ENCODE measurements at regions not wholly inside any gene's neighbourhood (a gene's known extent, or its start where the extent isn't known, plus 50 kb on each side); places are given as distances from the start of the nearest gene placed in this dataset.
"Not testable (repeated sequence)": the region's sequence is repeated elsewhere in the genome, so short reads cannot be mapped to it uniquely, and the experiment has no call there.

GRCh38 chr1:29390491-29391361 lies 154.4 kb downstream of the PTPRU start:
- intact Hi-C loops (cut with DNase I): no loop called here
- peak in 4 of 42 donors; percentile 4 to 33 (median 13) for DNase-seq

- intact Hi-C loops (cut with DNase I): no loop called here
- DNase-seq: peak in 1 of 42 donors; percentile 5
Observed at GRCh38 chr1:29390075-29390474, 153.8 kb downstream of the PTPRU start.

GRCh38 chr1:29389533-29390041 lies 153.3 kb downstream of the PTPRU start:
- DNase-seq: peak in 2 of 42 donors; percentile 9 to 10
- intact Hi-C loops (cut with DNase I): no loop called here

GRCh38 chr1:29388884-29389283 lies 152.6 kb downstream of the PTPRU start:
- intact Hi-C loops (cut with DNase I): no loop called here
- no peak for DNase-seq

GRCh38 chr1:29388170-29388569 lies 151.8 kb downstream of the PTPRU start:
- intact Hi-C loops (cut with DNase I): no loop called here
- DNase-seq: no peak

GRCh38 chr1:29387210-29387609 lies 150.9 kb downstream of the PTPRU start:
- peak in 2 of 42 donors; percentile 1 to 33 for DNase-seq
- intact Hi-C loops (cut with DNase I): no loop called here

GRCh38 chr1:29386453-29386852 lies 150.1 kb downstream of the PTPRU start:
- peak in 2 of 42 donors; percentile 12 to 14 for DNase-seq
- intact Hi-C loops (cut with DNase I): not testable (repeated sequence)

GRCh38 chr1:29385966-29386365 lies 149.6 kb downstream of the PTPRU start:
- intact Hi-C loops (cut with DNase I): no loop called here
- DNase-seq: no peak

- intact Hi-C loops (cut with DNase I): no loop called here
- peak in 3 of 42 donors; percentile 12 to 23 (median 19) for DNase-seq
Observed at GRCh38 chr1:29384496-29385015, 148.2 kb downstream of the PTPRU start.

- peak in 3 of 42 donors; percentile 12 to 31 (median 20) for DNase-seq
- intact Hi-C loops (cut with DNase I): no loop called here
Observed at GRCh38 chr1:29383746-29384371, 147.5 kb downstream of the PTPRU start.

- intact Hi-C loops (cut with DNase I): no loop called here
- peak in 3 of 42 donors; percentile 28 to 37 (median 35) for DNase-seq
Observed at GRCh38 chr1:29382851-29383745, 146.8 kb downstream of the PTPRU start.

- DNase-seq: peak in 3 of 42 donors; percentile 1 to 29 (median 27)
- intact Hi-C loops (cut with DNase I): no loop called here
Observed at GRCh38 chr1:29381426-29381825, 145.1 kb downstream of the PTPRU start.

GRCh38 chr1:29380532-29380931 lies 144.2 kb downstream of the PTPRU start:
- intact Hi-C loops (cut with DNase I): no loop called here
- no peak for DNase-seq

- intact Hi-C loops (cut with DNase I): no loop called here
Observed at GRCh38 chr1:29379443-29380073, 143.2 kb downstream of the PTPRU start.

More at GRCh38 chr1:29379443-29380073, 143.2 kb downstream of the PTPRU start:
- peak in 3 of 42 donors; percentile 5 to 16 (median 16) for DNase-seq

Measured in head of caudate nucleus (tissue), 42 donors.